ENCODE measurements at regions not wholly inside any gene's neighbourhood (a gene's known extent, or its start where the extent isn't known, plus 50 kb on each side); places are given as distances from the start of the nearest gene placed in this dataset.
"Not testable (repeated sequence)": the region's sequence is repeated elsewhere in the genome, so short reads cannot be mapped to it uniquely, and the experiment has no call there.

- DNase-seq, result no peak
Observed at GRCh38 chr3:40649346-40649745, 124.6 kb downstream of the ZNF621 start.

DNA sequence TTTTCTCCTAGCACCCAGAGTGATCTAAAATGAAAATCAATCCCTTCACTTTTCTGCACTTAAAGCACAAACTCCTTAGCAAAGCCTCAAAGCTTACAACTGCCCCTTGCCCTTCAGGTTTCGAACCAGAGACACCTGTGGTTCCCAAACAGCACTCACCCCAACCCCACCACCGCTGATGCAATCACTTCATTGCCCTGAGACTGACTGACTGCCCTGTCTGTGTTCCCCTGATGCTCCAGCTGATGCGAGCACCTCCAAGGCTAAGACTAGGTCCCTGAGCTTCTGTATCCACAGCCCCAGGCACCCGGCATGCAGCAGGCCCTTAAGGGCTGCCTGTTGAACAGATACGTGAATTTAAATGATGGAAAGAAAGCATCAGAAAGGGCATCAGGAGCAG, 127.3 kb downstream of the ZNF621 start:
- no peak for DNase-seq

- DNase-seq, result no peak
Observed at GRCh38 chr3:40653001-40653400, 128.2 kb downstream of the ZNF621 start.

GRCh38 chr3:40653878-40654277, 129.1 kb downstream of the ZNF621 start:
- DNase-seq, result no peak

GRCh38 chr3:40655551-40655950, 130.8 kb downstream of the ZNF621 start:
- DNase-seq, result no peak

GRCh38 chr3:40657623-40658022, 132.9 kb downstream of the ZNF621 start:
- no peak for DNase-seq

GRCh38 chr3:40658305-40658704, 133.5 kb downstream of the ZNF621 start:
- no peak for DNase-seq

DNA sequence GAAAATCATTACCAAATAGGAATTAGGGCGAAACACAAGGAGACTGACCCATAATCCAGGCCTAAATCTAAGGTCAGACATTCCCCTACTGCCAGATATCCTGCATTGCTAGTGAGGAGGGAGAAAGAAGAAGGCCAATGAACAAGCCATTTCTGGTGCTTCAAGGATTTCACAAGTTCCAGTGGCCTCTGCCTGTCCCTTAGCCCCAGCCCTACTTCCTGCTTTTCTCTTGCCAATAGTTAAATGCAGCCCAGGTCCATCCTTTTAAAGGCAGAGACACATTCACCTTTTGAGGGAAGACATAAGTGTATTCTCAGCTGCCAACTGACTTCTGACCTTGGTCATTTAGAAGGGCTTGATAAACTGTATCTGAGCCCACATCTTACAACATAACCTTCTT, 135.8 kb downstream of the ZNF621 start:
- DNase-seq, result no peak

DNA sequence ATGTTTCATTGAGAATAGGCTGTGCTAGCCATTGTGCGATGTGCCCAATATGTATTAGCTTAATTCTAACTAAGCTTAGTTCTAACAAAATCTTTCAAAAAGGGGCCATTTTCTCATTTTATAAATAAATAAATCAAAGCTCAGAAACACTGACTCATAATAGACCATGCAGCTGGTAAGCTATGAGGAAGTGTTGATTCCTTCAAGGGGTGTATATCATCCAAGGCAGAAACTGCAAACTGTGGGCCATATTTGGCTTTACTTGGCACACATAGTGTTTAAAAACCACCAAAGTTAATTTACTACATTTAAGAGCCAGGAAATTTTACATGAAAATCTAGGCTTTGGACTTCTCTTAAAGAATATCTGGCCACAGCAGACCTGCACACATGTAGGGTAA, 136.5 kb downstream of the ZNF621 start:
- DNase-seq, result no peak

DNA sequence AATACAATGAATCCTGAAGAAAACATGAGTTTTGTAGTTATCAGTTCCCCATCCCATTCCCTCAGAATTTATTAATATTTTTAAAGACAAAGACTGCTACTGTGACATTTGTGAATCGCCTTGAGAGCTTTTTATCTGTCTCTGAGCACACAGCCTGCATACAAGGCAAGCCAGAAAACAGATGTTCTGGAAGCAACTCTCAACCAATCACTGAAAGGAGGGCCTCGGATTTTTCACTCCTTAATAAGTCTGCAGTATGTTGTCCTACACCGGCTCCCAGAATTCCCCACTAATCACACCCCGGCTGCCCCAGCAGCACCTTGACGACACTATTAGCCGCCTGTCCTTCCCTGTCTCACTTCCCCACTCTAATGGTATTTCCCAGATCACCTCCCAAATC, 138.5 kb downstream of the ZNF621 start:
- DNase-seq, result no peak

GRCh38 chr3:40669176-40669575, 144.4 kb downstream of the ZNF621 start:
- no peak for DNase-seq

DNA sequence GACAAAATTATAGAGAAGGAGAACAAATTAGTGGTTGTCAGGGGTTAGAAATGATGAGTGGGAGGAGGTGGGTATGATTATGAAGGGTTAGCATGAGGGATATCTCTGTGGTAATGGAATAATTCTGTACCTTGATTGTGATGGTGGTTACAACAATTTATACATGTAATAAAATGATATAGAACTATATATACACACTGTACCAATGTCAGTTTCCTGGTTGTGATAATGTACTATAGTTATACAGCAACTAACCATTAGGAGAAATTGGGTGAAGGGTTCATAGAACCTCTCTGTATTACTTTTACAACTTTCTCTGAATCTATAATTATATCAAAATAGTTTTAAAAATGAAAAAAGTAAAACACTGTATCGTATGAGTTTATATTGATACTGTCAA, 148.1 kb downstream of the ZNF621 start:
- no peak for DNase-seq

DNA sequence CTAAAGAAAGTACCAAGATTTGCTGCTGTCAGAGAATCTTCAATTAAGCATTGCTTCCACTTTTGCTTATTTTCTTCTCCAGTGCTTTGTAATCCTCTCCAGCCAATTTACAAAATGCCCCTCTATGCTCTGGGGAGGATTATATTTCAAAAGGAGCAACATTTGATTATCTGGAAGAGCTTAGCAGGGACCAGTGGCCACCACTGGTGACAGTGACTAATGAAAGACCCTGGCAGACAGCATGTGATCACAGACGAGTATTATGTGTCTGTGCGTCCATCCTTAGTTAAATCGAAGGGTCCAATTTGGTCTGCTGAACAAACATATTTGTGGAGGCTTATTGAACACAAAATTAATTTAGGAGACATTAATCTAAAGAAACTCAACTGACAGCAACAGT, 152.6 kb downstream of the ZNF621 start:
- no peak for DNase-seq

DNA sequence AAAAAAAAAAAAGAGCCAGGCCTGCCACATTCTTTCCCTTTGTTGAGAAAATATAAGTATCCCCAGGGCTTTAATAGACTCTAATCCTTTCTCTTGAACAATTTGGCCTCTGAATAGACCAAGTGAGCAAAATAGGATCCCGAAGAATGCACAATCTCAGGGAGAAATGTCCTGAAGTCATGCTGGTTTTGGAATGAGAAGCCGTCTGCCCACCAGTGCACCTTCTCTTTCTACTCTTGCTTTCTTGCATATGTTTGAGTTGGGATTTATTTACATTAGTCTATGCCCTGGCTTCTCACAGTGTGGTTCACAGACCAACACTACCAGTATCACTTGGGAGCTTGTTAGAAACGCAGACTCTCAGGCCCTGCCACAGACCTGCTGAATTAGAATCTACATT, 153.0 kb downstream of the ZNF621 start:
- DNase-seq, result no peak

DNA sequence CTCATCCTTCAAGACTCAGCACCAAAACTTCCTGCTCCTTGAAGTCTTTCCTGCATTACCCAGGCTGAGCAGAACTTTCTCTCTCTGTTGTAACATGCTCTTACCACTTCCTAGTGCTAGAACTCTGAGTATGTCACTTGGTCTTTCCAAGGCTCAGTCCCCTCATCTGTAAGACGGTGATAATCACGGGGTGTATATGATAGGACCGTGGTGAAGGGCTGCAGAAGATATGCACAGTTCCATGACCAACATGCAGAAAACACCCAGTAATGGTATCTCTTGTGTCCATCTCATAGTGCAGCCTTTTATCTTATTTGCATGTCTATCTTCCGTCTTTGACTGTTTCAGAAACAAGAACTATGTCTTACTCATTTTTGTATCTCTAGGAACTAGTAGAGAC, 154.5 kb downstream of the ZNF621 start:
- DNase-seq, result no peak

- DNase-seq, result no peak
Observed at GRCh38 chr3:40680685-40681657, 156.2 kb downstream of the ZNF621 start.

DNA sequence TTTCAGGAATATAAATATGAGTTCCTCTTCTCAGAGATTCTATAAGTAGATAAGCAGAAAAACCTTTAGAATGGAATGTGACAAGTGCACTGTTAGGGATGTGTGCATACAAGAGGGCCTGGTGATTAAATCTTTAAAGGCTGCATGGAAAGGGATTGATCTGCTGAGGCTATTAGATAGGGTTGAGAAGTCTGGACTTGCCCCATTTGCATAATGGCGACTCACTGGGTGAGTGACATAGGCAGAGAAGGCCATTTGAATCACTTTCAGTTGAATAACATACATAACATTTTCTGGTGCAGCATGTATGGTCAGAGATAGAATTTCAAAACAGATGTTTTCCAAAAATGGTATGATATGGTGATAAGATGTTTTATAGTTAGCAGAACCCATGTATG, 156.9 kb downstream of the ZNF621 start:
- peak; percentile 76 for DNase-seq

GRCh38 chr3:40689837-40690236, 165.1 kb downstream of the ZNF621 start:
- DNase-seq, result no peak

DNA sequence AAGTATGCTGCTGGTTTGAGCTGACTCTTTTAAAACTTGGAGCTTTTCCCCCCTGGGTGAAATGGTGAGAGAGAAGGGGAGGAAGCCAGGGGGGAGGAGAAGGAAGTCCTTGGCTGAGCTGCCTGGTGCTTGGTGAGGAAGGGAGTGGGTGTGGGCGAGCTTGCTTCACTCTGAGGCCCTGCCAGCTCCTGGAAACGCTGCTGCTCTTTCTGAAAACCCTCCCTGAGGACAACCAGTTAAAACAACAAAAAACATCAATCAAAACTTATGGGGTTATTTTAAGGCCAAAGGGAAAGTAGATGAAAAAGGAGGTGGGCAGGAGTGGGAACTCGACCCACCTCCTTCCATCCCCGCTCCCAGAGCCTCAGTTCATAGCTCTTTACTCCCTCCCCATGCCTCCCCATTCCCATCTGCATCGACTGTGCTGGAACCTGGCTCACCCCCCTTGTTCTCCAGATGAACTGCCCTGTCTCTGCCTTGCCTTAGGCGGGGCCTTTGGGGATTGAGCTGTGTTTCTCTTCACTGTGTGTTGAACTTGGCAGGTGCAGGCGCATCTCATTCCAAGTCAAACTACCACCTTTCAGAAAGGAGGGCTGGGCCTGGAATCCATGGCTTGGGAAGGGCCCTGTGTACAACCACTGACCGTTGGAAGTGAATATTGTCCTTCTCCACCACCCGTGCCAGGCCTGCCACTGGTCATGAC, 166.1 kb downstream of the ZNF621 start:
- no peak for DNase-seq

DNA sequence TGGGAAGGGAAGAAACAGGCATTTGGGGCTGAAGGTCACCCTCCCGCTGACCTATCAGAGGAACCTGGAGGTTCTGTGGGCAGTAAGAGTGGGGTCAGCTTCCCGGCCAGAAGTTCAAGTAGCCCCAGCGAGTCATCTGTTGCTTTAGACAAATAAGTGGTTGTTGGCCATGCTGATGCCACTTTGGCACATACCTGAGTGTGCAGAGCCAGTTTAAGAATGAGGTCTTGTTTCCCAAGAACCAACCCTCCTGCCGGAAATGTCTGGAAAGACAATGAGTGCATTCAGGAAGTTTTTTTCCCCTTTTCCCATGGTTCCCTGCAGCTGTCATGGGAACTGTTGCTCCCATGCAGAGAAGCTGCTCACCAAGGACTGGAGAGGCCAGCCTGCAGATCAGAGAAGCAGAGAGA, 166.7 kb downstream of the ZNF621 start:
- DNase-seq, result no peak

- DNase-seq, result no peak
Observed at GRCh38 chr3:40695848-40696247, 171.1 kb downstream of the ZNF621 start.

- DNase-seq, result not testable (repeated sequence)
Observed at GRCh38 chr3:40698611-40699010, 173.9 kb downstream of the ZNF621 start.

GRCh38 chr3:40701016-40701588, 176.3 kb downstream of the ZNF621 start:
- no peak for DNase-seq

DNA sequence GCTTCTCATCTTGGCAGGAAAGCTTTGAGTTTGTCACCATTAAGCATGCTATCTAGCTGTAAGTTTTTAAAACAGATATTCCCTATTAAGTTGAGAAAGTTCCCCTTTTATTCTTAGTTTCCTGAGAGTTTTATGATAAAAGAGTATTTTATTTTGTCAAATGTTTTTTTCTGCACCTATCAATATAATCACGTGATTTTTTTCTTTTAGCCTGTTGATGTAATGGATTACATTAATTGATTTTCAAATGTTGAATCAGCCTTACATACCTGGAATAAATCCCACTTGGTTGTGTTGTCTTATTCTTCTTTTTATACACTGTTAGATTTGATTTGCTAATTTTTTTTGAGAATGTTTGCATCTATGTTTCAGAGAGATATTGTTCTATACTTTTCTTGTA, 179.5 kb downstream of the ZNF621 start:
- DNase-seq, result no peak
